LNCaP clone FGC (cell line): ENCODE measurements at regions not wholly inside any gene's neighbourhood (a gene's known extent, or its start where the extent isn't known, plus 50 kb on each side); places are given as distances from the start of the nearest gene placed in this dataset.

Source experiments
- DNase-seq: peaks from one replicate; pipeline ENCODE4 v3.0.0-alpha.2; 2011; ENCODE audit warnings: low read depth
- H3K4me3 ChIP-seq: 2 replicates; pipeline ENCODE4 v1.5.1; 2011; ENCODE audit warnings: mild to moderate bottlenecking, low read depth, low read length, control low read depth
- CTCF ChIP-seq: IDR thresholded peaks from 2 replicates; pipeline ENCODE4 v1.5.1; 2012; ENCODE audit warnings: mild to moderate bottlenecking; ENCODE audit not compliant: control insufficient read depth, insufficient read depth; ENCODE audit errors: extremely low read depth

DNA sequence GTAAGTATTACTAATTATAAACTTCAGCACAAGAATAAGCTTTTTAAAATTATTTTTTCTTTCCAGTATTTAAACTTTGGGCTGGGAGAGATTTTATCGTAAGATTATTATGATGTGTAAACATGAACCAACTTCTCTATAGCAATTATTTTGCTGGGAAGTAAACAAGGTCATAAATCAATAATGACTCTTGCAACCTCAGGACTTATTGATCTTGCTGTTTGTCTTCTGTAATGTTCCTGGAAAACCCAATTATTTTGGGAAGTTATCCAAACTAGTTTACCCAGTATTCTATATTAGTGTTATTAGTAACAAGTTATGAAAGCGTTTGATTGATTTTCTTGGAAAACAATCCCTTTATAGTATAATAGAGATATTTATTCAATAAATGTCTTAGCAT, 174.9 kb downstream of the PPP1R2C start:
- H3K4me3 ChIP-seq: no peak overlapping the region
- DNase-seq: no peak
- no peak for TF ChIP-seq CTCF

DNA sequence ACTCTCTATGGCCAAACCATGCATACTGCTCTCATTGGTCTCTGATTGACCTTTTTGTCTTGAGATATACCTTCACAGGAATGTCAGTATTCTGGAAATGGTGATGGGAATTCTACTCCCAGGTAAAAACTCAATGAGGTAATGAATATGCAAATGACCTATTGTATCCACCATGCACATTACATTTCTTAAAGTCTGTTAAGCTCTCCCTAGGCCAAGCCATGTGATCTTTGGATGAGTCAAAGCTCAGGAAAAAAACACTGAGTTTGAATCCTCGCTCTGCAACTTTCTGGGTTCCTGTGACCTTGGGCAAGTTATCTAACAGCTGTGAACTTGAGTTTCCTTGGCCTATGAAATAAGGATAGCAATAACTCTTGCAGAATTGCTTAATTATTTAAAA, 175.4 kb downstream of the PPP1R2C start:
- H3K4me3 ChIP-seq: no peak overlapping the region
- no peak for TF ChIP-seq CTCF
- DNase-seq: no peak

GRCh38 chrX:42602136-42602535, 175.8 kb downstream of the PPP1R2C start:
- TF ChIP-seq CTCF: no peak
- no peak for DNase-seq
- H3K4me3 ChIP-seq: no peak overlapping the region

- H3K4me3 ChIP-seq: no peak overlapping the region
- DNase-seq: no peak
- no peak for TF ChIP-seq CTCF
Measured at GRCh38 chrX:42597481-42597880, 180.5 kb downstream of the PPP1R2C start.

DNA sequence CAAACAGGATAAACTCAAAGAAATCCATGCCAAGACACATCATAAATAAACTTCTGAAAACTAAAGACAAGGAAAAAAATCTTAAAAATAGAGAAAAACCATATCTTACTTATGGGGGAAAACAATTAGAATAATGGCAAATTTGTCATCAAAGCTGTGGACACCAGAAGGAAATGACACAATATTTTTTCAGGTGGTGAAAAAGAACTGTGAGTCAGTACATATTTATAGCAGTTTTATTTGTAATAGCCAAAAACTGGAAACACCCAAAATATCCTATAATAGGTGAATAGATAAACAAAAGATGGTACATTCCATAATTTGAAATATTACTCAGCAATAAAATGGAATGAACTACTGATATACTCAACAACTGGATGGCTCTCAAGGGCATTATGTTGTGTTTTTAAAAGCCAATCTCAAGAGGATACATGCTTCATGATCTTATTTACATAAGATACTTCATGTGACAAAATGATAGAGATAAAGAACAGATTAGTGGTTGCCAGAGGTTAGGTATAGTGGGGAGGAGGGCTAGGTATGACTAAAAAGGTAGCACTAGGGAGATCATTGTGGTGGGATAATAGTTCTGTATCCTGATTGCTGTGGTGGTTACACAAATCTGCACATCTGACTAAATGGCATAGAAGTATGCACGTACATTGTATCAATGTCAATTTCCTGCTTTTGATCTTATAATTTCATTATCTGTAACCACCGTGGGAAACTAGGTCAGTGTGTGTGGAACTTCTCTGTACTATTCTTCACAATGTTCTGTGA, 191.9 kb downstream of the PPP1R2C start:
- no peak for TF ChIP-seq CTCF
- no peak for DNase-seq
- H3K4me3 ChIP-seq: no peak overlapping the region

- H3K4me3 ChIP-seq: no peak overlapping the region
- no peak for DNase-seq
- TF ChIP-seq CTCF: no peak
Measured at GRCh38 chrX:42577936-42578470, 200.0 kb downstream of the PPP1R2C start.

GRCh38 chrX:42567268-42567667, 210.7 kb downstream of the PPP1R2C start:
- no peak overlapping the region for H3K4me3 ChIP-seq
- DNase-seq: no peak
- no peak for TF ChIP-seq CTCF
